ENCODE measurements at regions not wholly inside any gene's neighbourhood (a gene's known extent, or its start where the extent isn't known, plus 50 kb on each side); places are given as distances from the start of the nearest gene placed in this dataset.

- TF ChIP-seq GATA2 (IDR thresholded peaks at IDR 0.05; ENCODE audit: low read depth, low read length) (no peak), GATA3 (IDR thresholded peaks at IDR 0.05; ENCODE audit: low read depth, low read length) (no peak)
Observed at GRCh38 chr3:109618766-109619378, 281.5 kb upstream of the DPPA4 start.

- TF ChIP-seq GATA2 (IDR thresholded peaks at IDR 0.05; ENCODE audit: low read depth, low read length): no peak
- TF ChIP-seq GATA3 (IDR thresholded peaks at IDR 0.05; ENCODE audit: low read depth, low read length): no peak
Observed at GRCh38 chr3:109631897-109632296, 294.6 kb upstream of the DPPA4 start.

GRCh38 chr3:109640146-109640652 is 302.9 kb upstream of the DPPA4 start:
- TF ChIP-seq GATA3 (IDR thresholded peaks at IDR 0.05; ENCODE audit: low read depth, low read length) (no peak), GATA2 (IDR thresholded peaks at IDR 0.05; ENCODE audit: low read depth, low read length) (no peak)

DNA sequence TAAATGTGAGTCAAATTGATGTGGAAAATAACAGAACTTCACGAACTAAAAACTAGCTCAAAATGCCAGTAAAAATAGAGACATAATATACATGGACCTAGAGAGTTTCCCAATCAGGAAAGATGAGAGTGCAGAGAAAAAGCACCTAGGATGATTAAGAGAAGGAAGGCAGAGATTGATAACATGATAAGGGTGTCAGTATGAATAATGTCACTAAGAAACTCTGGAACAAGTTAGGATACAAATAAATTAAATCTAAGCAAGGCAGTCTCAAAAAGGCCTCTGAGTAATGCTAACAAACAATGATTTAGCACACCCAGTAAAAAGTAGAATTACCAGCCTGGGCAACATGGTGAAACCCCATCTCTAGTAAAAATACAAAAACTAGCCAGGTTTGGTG is 304.7 kb upstream of the DPPA4 start:
- TF ChIP-seq GATA3 (IDR thresholded peaks at IDR 0.05; ENCODE audit: low read depth, low read length): no peak
- TF ChIP-seq GATA2 (IDR thresholded peaks at IDR 0.05; ENCODE audit: low read depth, low read length): no peak

GRCh38 chr3:109643590-109643989 is 306.2 kb upstream of the DPPA4 start:
- TF ChIP-seq GATA2 (IDR thresholded peaks at IDR 0.05; ENCODE audit: low read depth, low read length): no peak
- no peak for TF ChIP-seq GATA3 (IDR thresholded peaks at IDR 0.05; ENCODE audit: low read depth, low read length)

DNA sequence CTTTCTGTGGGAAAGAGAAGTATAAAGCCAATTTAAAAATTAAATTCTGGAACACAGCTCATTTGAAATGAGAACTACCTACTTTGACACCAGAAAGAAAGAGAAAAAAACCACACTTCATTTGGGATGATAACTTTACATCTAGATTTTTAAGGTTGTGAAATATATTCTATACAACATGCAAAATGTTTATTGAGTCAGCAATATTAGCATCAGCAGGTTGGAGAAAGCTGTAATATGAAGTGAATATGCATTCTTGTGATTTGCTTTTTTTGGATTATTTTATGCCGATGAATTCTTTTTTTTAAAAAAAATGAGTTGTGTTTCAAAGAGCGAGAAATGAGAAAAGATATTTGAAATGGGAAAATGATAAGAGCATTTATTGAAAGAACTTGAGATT is 307.0 kb upstream of the DPPA4 start:
- no peak for TF ChIP-seq GATA3 (IDR thresholded peaks at IDR 0.05; ENCODE audit: low read depth, low read length)
- no peak for TF ChIP-seq GATA2 (IDR thresholded peaks at IDR 0.05; ENCODE audit: low read depth, low read length)

DNA sequence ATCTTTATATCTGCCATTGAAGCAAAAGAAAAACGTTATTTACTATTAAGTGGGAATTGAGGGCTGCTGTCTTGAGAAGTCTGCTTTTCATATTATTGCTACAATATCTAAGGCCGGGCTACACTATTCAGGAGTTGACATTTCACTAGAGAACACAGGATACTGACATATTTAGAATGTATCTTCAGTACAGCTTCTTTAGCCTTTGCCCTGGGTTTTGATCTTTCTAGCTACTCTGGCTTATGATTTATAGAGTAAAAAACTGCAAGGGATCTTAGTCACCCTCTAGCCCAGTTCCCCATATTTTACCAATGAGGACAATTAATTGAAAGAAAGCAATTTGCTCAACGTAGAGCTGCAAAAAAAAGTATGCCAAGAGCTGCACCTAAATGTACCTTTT is 307.4 kb upstream of the DPPA4 start:
- TF ChIP-seq GATA3 (IDR thresholded peaks at IDR 0.05; ENCODE audit: low read depth, low read length) (no peak), GATA2 (IDR thresholded peaks at IDR 0.05; ENCODE audit: low read depth, low read length) (no peak)

DNA sequence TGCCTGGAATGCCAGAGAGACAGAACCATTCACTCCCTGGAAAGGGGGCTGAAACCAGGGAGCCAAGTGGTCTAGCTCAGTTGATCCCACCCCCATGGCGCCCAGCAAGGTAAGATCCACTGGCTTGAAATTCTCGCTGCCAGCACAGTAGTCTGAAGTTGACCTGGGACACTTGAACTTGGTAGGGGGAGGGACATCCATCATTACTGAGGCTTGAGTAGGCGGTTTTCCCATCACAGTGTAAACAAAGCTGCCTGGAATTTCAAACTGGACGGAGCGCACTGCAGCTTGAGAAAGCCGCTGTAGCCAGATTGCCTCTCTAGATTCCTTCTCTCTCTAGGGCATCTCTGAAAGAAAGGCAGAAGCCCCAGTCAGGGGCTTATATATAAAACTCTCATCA is 310.7 kb upstream of the DPPA4 start:
- TF ChIP-seq GATA2 (IDR thresholded peaks at IDR 0.05; ENCODE audit: low read depth, low read length): no peak
- TF ChIP-seq GATA3 (IDR thresholded peaks at IDR 0.05; ENCODE audit: low read depth, low read length): no peak

DNA sequence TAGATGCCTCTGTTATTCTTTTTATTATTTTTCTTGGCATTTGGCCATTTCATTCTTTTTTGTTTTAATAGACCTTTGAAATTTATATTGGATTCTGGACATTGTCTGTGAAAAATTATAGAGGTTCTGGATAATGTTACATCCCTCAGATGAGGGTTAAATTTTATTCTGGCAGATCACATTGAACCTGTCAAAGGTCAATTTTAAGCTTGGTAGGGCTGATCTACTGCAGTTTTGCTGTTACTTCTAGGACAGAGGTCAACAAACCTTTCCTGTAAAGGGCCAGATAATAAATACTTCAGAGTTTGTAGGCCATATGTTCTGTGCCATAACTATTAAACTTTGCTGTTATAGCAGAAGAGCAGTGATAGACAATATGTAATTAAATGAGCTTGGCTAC is 318.9 kb upstream of the DPPA4 start:
- TF ChIP-seq GATA2 (IDR thresholded peaks at IDR 0.05; ENCODE audit: low read depth, low read length) (no peak), GATA3 (IDR thresholded peaks at IDR 0.05; ENCODE audit: low read depth, low read length) (no peak)

DNA sequence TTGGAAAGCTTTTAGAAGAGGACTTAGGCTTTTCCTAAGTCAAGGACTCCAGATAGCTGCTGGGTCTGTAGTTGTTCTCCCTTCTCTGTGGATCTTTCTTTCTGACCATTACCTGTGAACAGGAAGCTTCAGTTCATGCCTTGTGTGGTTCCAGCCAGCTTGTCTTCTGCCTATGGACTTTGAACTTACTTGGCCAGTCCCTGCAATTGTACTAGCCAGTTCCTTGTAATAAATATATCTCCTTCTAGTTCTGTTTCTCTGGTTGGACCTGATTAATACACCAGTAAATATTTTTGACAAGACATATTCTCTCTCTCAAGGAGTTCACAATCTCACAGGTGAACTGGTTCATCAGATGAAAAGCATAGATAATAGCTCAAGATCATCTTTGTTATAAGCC is 341.3 kb upstream of the DPPA4 start:
- TF ChIP-seq GATA2 (IDR thresholded peaks at IDR 0.05; ENCODE audit: low read depth, low read length): no peak
- TF ChIP-seq GATA3 (IDR thresholded peaks at IDR 0.05; ENCODE audit: low read depth, low read length): no peak

- TF ChIP-seq GATA3 (IDR thresholded peaks at IDR 0.05; ENCODE audit: low read depth, low read length): no peak
- TF ChIP-seq GATA2 (IDR thresholded peaks at IDR 0.05; ENCODE audit: low read depth, low read length): no peak
Observed at GRCh38 chr3:109679664-109680063, 342.3 kb upstream of the DPPA4 start.

DNA sequence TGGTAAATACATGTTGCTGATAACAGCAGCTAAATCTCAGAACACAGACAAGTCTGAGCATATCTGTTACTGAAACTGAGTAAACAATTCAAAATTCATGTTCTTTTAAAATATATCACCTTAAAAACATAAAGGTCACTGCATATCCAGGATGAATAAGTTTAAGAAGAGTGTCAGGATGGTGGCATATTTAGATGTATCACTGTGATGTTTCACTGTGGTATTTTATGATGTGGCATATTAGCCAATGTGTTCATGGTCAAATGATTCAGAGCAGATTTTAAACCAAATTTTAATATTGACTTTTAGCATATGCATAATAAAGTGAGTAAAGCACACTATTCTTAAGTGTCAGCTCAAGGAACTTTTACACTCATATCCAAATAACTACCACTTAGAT is 346.4 kb upstream of the DPPA4 start:
- TF ChIP-seq GATA3 (IDR thresholded peaks at IDR 0.05; ENCODE audit: low read depth, low read length): no peak
- no peak for TF ChIP-seq GATA2 (IDR thresholded peaks at IDR 0.05; ENCODE audit: low read depth, low read length)

- TF ChIP-seq GATA2 (IDR thresholded peaks at IDR 0.05; ENCODE audit: low read depth, low read length) (no peak), GATA3 (IDR thresholded peaks at IDR 0.05; ENCODE audit: low read depth, low read length) (no peak)
Observed at GRCh38 chr3:109685084-109686079, 348.0 kb upstream of the DPPA4 start.

GRCh38 chr3:109687626-109688025 is 350.3 kb upstream of the DPPA4 start:
- TF ChIP-seq GATA2 (IDR thresholded peaks at IDR 0.05; ENCODE audit: low read depth, low read length) (no peak), GATA3 (IDR thresholded peaks at IDR 0.05; ENCODE audit: low read depth, low read length) (no peak)

- TF ChIP-seq GATA3 (IDR thresholded peaks at IDR 0.05; ENCODE audit: low read depth, low read length) (no peak), GATA2 (IDR thresholded peaks at IDR 0.05; ENCODE audit: low read depth, low read length) (no peak)
Observed at GRCh38 chr3:109696932-109697331, 359.6 kb upstream of the DPPA4 start.

Measured in SH-SY5Y (cell line).